Erythroblast (primary cell): ENCODE measurements at regions not wholly inside any gene's neighbourhood (a gene's known extent, or its start where the extent isn't known, plus 50 kb on each side); places are given as distances from the start of the nearest gene placed in this dataset.

ENCODE experiments used
- GATA1 ChIP-seq: IDR thresholded peaks from 2 replicates; pipeline ENCODE4 v1.6.1; 2011; ENCODE audit warnings: low read depth, mild to moderate bottlenecking, control low read depth, low read length, moderate library complexity
- POLR2A ChIP-seq: IDR thresholded peaks from 2 replicates; pipeline ENCODE4 v1.6.1; 2011; ENCODE audit warnings: mild to moderate bottlenecking, low read length

GRCh38 chr16:17861981-17862479, 391.3 kb upstream of the XYLT1 start:
- TF ChIP-seq POLR2A = no peak
- TF ChIP-seq GATA1 = no peak
